GM21528 (cell line): ENCODE measurements at regions not wholly inside any gene's neighbourhood (a gene's known extent, or its start where the extent isn't known, plus 50 kb on each side); places are given as distances from the start of the nearest gene placed in this dataset.

Experiments used
- ATAC-seq: cut with Tn5 transposase; IDR thresholded peaks from one replicate; pipeline ENCODE4 v1.9.1; 2021; ENCODE audit warnings: mild to moderate bottlenecking, moderate library complexity; ENCODE audit not compliant: unreplicated experiment, low FRiP score

DNA sequence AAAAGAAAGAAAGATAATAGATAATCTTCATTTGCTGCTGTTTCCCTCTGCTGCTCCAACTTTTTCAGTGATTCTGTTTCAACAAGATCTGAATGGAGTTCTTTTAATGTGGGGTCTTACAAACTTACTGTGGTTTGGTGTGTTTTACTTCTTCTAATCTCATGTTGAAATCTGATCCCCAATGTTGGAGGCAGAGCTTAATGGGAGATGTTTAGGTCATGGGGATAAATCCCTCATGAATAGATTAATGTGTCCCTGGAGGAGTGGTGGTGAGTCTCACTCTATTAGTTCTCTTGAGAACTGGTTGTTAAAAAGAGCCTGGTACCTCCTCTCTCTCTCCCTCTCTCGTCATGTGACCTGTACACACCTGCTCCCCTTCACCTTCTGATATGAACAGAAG lies 442.4 kb downstream of the EPHA4 start:
- no peak for ATAC-seq

DNA sequence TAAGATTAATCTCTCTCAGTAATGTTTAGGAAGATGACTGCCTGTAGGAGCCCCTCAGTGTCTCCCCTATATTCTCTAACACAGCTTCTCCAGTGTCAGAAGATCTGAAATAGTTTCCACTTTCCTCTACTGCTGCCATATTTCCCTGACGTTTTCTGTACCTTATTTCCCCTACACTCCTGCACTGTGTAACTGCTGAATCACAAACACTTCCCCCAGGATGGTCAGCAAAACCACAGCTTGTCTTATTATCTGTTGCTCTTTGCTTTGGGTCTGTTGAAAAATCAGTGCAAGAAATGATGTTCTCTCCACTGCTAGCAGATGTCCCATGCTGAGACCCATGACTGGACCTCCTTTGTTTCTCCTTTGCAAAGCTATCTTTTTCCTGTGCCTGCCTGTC lies 441.7 kb downstream of the EPHA4 start:
- ATAC-seq, result no peak

DNA sequence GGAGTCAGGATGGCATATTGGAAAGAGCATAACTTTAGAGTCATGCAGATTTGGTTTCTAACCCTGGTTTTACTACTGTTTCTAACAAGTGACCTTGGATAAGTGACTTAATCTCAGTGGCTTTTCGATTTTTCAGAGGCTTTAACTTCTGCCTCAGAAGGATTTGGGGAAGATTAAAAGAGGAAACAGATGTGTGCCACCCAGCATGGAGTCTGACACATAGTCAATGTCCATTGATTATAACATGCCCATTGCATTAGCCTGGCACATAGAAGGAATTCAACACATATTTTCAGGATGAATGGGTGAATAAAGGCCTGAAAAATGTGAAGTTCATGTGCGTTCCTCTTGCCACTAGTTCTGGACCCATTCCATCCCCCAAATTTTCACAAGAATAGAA lies 438.2 kb downstream of the EPHA4 start:
- ATAC-seq, result no peak

DNA sequence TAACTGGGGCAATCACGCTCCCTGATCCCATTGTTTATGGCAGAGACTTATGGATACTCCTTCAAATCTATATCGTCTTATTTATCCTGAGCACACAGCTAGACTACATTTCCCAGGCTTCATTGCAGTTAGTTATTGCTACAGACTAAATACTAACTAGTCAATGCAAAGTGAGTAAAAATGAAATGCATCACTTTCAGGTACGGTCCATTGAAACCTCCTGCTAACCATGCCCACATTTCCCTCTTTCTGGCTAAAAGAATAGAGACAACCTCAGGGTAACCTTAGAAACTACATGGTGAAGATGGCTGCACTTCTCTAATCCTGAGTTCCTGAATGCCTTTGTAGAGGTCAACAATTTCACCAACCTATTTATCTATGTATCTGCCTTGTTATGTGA lies 437.4 kb downstream of the EPHA4 start:
- no peak for ATAC-seq

DNA sequence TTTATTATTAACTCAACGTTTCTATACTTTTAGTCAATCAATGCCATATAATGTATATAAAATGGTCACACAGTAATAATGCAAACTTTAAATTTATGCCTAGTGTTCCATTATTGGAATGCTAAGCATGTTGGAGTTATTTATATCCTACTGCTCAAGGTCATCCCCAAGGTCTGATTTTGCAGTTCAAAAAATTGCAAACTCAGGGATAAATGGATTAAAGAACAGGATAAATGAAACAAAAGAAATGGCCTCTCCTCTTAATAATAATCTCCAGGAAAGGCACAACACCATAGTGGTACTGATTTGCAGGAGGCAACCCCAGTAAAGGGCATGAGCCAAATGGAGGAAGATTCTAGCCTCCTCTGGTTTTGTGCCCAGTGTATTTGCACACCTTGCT lies 436.4 kb downstream of the EPHA4 start:
- ATAC-seq, result no peak

DNA sequence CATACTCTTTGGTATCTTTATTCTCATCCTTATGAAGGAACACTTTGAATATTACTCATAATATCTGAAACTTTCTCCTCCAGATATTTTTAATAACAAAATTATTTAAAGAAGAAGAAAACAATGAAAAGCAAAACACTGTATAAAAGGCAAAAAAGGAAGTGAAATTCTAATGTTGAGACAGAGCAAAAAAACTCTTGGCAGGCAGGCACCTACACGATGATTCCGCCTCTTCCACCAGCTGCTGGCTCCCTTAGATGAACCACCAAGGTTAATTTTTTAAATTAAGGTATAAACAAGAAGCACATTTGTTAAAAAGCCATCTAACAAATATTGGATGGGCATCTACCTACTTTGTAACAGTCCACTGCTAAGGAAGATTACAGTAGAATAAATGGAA lies 434.7 kb downstream of the EPHA4 start:
- ATAC-seq, result no peak

DNA sequence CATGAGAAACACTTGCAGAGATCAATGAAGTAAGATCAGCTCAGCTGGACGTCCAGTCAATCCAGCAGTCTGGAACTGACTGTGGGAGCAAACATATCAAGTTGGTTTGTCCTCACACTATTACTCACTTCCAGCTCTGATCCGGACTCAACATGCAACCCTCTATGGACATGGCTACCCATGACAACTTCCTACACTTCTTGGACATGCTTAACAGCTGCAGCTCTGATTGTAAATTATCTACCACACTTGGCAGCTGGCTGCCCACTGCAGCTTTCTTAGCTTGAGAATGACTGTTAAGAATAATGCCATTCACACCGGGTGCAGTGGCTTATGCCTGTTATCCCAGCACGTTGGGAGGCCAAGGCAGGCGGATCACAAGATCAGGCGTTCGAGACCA lies 429.8 kb downstream of the EPHA4 start:
- ATAC-seq, result no peak

DNA sequence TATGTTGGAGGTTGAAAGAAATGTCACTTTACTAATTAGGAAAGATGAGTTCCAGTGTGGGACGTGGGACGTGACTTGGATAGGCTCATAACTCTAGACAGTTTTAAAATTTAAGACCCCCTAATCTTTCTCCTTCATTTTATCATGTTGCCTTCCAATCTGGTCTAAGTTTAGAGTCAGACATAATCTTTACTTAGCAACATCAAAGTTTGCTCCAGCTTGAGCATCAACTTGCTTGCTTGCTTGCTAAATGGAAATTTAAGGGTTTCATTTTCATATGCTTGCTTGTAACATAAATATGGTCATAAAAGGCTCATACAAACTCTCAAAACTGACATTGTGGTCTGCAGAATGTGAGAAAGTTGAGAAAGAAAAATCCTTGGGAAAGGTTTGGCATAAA lies 428.9 kb downstream of the EPHA4 start:
- no peak for ATAC-seq

DNA sequence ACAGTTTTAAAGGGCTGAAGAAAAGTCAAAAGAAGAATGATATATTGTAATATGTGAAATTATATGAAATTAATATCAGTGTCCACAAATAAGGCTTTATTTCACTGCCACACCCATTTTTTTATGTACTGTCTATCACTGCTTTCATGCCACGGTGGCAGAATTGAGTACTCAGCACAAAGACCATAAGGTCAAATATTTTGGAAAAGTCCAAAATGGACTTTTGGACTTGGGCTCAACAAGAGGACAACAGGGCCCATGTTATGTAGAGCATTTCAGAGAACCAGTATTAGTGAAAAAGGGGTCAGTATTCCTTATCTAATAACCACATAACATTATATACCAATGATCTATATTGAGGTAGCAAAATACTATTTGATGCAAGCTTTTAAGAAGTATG lies 427.2 kb downstream of the EPHA4 start:
- no peak for ATAC-seq

DNA sequence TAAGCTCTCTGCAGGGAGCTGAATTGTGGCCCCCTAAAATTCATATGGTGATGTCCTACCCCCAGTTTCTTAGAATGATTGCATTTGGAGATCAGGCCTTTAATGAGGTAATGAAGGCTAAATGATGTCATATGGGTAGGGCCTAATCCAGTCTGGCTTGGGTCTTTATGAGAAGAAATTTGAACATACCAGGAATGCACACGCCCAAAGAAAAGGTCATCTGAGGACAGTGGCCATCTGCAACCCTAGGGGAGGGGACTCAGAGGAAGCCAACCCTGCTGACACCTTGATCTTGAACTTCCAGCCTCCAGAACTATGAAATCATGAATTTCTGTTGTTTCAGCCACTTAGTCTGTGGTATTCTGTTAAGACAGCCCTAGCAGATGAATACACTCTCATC lies 426.7 kb downstream of the EPHA4 start:
- no peak for ATAC-seq

DNA sequence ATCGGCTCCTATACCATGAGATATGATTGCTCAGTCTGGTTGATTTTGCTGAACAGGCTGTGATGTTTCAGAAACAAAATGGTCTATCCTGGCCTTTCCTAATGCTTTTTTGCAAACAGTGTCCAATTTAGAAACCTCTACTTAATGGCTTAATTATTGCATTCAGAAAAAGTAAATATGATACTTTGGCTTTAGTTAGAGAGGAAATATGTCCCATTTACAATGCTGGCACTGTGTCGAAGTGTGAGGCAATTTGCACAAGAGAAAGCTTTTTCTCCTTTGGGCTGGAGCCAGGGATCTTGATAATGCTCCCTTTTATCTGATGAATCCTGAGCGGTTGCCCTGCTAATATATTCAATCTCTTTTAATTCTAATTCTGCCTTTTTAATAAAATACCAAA lies 418.9 kb downstream of the EPHA4 start:
- no peak for ATAC-seq

DNA sequence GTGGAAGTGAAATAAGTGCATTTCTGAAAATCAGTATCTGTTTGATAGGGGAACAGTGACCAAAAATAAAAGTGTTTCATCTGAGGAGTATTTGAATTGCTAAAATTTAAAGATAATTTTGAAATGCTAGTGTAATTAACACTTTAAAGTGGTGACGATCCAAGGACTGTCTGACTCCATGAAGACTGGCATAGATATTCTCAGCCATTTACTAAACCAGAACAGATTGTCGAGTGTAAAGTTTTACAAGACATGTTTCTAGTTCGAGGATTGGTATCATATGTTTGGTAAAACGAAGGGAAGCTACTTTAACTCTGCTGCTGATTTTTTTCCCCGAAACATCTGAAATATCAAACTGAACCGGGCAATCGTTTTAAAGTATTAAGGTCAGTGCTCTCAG lies 417.9 kb downstream of the EPHA4 start:
- no peak for ATAC-seq

DNA sequence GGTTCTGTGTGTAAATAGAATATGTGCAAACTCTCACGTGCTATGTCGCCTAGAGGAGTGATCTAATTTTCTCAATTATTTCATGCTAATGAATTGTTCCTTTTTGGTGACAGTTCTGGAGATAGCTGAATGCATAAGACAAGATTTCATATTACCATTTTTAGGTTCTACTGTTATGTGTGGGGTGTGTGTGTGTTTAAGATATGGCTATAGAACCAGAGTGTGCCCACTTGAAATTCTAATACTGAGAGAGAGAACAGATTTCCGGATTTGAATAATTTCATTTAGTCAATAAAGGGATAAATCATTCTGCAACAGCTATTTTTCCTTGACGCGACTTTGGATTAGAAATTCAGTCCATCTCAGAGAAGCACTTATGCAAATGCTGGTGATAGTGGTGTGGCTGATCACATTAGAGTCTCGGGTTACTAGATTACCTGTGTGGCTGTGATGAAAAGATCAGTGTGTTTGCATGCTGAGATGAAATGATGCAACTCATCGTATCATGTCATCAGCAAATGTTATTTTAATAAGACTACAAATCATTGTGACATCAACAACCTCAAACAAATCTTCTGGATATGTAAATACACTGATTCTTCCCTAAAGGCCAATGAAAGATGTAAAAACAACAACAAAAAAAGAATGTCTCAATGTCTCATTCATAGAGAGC lies 415.9 kb downstream of the EPHA4 start:
- ATAC-seq, result no peak

DNA sequence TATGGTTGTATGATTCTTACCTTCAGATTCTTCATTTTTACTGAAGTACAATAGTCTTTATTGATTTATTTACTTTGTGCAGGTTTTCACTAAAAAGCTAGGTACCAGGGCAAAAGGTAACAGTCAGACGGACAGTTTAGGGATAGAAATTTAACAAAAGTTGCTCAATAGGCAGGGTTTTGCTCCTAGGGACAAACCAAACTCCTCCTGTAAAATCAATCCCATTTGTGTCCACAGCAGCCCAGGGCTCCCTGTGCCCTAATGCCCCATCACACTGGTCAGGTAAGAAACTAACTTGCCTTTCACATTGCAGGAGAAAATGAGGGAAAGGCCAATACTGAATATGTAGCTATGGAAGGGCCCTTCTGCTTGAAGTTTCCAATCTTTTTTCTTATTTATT lies 410.9 kb downstream of the EPHA4 start:
- no peak for ATAC-seq

DNA sequence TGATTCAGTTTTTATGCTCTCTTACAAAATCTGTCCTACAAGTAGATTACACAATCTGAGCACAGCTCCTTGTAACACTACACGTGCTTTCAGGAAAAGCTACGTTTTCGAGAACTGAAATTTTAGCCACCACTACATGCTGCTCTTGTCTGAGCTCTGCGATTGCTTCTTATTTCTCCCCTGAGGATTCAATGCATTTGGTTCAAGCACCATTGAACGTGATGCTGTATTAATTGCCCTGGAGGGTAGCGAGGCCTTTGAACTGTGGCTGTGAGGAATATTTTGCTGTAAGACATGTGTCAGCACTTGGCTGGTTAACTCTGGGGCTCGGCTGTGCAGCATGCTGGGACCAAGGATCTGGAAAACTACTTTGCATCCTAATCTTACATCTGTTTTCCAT lies 405.8 kb downstream of the EPHA4 start:
- no peak for ATAC-seq

DNA sequence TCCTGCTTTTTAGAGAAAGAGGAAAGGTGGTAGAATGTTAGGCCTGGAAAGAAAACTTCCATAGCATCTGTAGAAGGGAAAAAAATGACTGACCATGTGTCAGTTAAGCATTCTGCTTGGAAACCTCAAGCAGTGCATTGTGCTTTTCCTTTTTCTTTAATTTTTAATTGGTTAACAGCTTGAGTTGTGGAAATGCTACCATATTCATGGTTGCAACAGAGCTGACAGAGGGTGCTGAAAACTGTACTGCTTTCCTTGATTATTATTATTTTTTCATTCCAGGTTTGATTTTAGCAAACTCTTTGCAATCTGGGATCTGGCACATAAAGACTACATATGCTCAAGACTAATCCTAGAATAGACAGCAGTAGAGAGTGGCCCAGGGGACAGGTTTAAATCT lies 404.5 kb downstream of the EPHA4 start:
- no peak for ATAC-seq

DNA sequence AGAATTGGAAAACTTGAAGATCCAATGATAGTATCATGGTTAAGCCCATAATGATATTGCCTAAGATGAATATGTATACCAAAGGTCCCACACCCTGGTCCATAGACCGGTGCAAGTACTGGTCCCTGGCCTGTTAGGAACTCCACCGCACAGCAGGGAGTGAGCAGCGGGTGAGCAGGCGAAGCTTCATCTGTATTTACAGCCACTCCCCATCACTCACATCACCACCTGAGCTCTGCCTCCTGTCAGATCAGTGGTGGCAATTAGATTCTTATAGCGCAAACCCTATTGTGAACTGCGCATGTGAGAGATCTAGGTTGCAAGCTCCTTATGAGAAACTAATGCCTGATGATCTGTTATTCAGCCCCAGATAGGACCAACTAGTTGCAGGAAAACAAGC lies 402.4 kb downstream of the EPHA4 start:
- ATAC-seq, result no peak

DNA sequence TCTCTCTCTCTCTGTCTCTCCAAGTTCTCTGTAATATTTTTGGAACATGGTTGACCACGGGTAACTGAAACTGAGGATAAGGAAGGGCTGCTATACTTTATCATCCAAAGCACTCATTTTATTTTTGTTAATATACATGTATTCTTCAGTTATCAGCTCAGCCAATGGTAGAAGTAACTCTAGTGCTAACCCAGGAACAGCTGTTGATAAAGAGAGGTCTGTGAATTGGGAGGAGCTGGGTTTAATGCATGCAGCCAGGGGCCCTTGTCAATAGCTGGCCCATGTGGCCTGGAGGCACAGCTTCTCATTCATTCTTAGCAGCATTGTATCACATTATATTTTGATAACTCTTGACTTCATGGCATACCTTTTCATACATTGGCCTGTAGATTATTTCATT lies 401.6 kb downstream of the EPHA4 start:
- ATAC-seq, result no peak

DNA sequence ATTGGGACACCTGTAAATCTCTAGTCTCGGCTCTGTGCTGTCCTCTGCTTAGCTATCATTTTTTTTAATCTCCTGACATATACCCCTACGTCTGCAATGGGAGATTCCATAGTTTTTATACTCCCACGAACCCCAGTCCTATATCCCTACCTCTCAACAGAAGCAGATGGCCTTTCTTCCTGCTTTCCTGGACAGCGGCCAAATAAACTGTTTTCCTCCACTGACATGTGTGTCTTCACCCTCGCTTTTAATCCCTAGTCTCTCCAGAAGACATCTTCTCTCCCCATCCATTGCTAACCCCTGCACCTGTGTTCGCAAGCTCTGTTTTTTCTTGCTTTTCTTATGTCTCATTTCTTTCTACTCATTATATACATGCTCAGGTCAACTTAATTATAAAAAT lies 395.4 kb downstream of the EPHA4 start:
- ATAC-seq, result no peak

DNA sequence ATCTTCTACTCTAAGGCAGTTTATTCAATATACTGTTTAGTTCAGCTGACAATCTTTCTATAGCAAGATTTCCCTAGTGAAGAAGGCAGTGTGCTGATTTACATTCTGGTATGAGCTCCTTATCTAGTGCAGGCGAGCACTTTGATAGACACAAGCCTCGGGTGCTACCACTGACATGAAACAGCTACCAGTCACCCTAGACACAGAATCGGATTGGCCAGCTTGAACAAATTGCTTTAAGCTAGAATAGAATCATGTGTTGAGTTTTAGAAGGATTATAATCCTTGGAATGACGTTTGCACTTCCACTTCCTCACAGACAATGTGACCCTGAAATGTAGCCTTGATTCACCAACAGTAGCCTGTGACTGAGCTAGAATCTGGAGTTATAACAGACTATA lies 394.0 kb downstream of the EPHA4 start:
- ATAC-seq, result no peak

DNA sequence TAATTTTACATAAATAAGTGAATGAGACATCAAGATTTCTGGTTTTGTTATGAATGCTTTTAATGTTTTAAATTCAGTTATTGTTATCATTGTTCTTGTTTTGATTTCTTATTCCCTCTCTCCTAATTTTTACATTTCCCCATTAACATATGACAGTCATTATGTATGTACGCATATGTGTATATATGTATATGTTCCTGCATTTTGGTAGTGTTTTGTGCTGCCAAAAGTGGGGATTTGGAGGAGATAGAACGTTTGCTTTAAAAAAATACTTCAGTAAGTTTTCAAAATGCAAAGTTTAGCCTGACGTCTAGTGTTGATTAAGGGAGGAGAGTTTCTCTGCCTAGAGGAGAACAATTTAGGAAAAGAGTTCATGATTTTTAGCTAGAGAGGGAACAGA lies 385.2 kb downstream of the EPHA4 start:
- no peak for ATAC-seq

DNA sequence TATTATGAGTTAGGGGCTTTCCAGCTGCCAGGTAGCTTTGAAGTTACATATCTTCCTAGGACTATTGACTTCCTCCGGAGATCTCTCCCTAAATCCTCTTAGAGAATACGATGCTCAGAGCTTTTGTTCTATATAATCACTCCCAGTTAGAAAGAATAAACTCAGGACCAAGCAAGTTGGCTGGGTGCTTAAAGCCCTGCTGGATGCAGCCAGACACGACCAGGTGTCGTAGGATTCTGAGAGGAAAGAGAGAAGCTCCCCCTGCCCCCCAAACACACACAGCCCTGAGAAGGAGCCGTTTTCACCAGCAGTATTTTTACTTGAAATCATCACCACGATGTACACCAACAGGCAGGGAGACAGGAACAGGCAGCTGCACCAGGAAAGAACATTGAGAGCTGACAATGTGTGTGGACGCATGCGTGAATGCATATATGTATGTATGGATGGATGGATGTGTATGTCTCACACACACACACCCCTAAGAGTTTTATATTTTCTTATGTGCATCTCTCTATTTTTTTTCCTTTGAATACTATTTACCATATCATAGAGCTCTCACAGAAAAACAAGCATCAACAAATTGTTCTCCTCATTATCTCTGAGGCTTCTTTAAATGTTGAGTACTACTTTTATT lies 382.6 kb downstream of the EPHA4 start:
- ATAC-seq, result no peak

DNA sequence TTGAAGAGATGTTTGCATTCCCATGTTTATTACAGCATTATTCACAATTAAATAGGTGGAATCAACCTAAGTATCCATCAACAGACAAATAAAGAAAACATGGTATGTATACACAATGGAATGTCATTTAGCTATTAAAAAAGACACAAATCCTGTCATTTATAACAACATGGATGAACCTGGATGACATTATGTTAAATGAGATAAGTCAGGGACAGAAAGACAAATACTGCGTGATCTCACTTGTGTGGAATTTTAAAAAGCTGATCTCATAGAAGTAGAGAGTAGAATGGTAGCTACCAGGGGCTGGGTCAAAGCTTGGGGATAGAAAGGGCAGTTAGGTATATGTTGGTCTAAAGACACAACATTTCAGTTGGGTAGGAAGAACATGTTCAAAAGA lies 376.3 kb downstream of the EPHA4 start:
- no peak for ATAC-seq
